HCT116 (cell line): ENCODE measurements at regions not wholly inside any gene's neighbourhood (a gene's known extent, or its start where the extent isn't known, plus 50 kb on each side); places are given as distances from the start of the nearest gene placed in this dataset.
A peak's percentile ranks its signal among the peaks of the same experiment; 100 is the strongest.

Experiments
- CTCF ChIP-seq, 3 experiments: fragments of 200-600 bp in 1 of 3; sonication (generic) in 1 of 3; IDR thresholded peaks in 2 of 3; conservative IDR thresholded peaks in 1 of 3; 2 replicates each; pipeline ENCODE4 v1.5.1; 2012 to 2017; ENCODE audit warnings: low read depth in 2 of 3, low read length in 2 of 3, antibody characterized with exemption in 1 of 3, borderline replicate concordance in 1 of 3, control low read depth in 1 of 3, mild to moderate bottlenecking in 1 of 3, mixed read lengths in 1 of 3, mixed run types in 1 of 3, moderate library complexity in 1 of 3; ENCODE audit not compliant: insufficient read depth in 1 of 3
- EGR1 ChIP-seq: IDR thresholded peaks from 2 replicates; pipeline ENCODE4 v1.6.1; 2012; ENCODE audit warnings: low read depth
- POLR2AphosphoS5 ChIP-seq: IDR thresholded peaks from 2 replicates; pipeline ENCODE4 v1.6.1; 2011; ENCODE audit warnings: mild to moderate bottlenecking, low read depth, low read length, moderate library complexity
- RAD21 ChIP-seq: IDR thresholded peaks from 2 replicates; pipeline ENCODE4 v1.6.1; 2012; ENCODE audit warnings: low read depth, mild to moderate bottlenecking
- SIN3A ChIP-seq: IDR thresholded peaks from 2 replicates; pipeline ENCODE4 v1.6.1; 2012; ENCODE audit warnings: low read depth
- SP1 ChIP-seq: IDR thresholded peaks from 2 replicates; pipeline ENCODE4 v1.6.1; 2012; ENCODE audit warnings: low read depth
- TCF7L2 ChIP-seq: IDR thresholded peaks from 2 replicates; pipeline ENCODE4 v1.7.0; 2011; ENCODE audit warnings: borderline replicate concordance, inconsistent platforms; ENCODE audit not compliant: insufficient read depth, insufficient read length; ENCODE audit errors: extremely low read depth

GRCh38 chr4:114383721-114384120 lies 214.9 kb upstream of the UGT8 start:
- TF ChIP-seq CTCF (IDR thresholded peaks at IDR 0.05 in 2 of 3, conservative IDR thresholded peaks at IDR 0.05 in 1 of 3; ENCODE audit: borderline replicate concordance in 1 of 3, insufficient read depth in 1 of 3, low read depth in 2 of 3, low read length in 2 of 3) (no peak), EGR1 (no peak), POLR2AphosphoS5 (no peak), SP1 (no peak), TCF7L2 (peak; percentile 15), SIN3A (no peak), RAD21 (no peak)
